DOHH2 (cell line): ENCODE measurements at regions not wholly inside any gene's neighbourhood (a gene's known extent, or its start where the extent isn't known, plus 50 kb on each side); places are given as distances from the start of the nearest gene placed in this dataset.

ENCODE experiments used
- H3F3A ChIP-seq: fragments of 200-600 bp; sonication (generic), shearing (Covaris generic); 2 replicates; pipeline ENCODE4 v1.6.0; 2016; ENCODE audit warnings: antibody characterized with exemption, mild to moderate bottlenecking; ENCODE audit not compliant: control insufficient read depth, insufficient read depth
- H3K27ac ChIP-seq: fragments of 200-600 bp; sonication (generic); 2 replicates; pipeline ENCODE4 v1.5.1; 2014; ENCODE audit warnings: low read depth, mild to moderate bottlenecking, low read length, moderate library complexity
- H3K27me3 ChIP-seq: fragments of 200-600 bp; sonication (generic); 2 replicates; pipeline ENCODE4 v1.6.1; 2014; ENCODE audit warnings: mild to moderate bottlenecking, low read length, mixed read lengths; ENCODE audit not compliant: control insufficient read depth
- H3K36me3 ChIP-seq: fragments of 200-600 bp; sonication (generic); 2 replicates; pipeline ENCODE4 v1.6.1; 2014; ENCODE audit warnings: mild to moderate bottlenecking, low read length, moderate library complexity, mixed read lengths; ENCODE audit not compliant: control insufficient read depth
- H3K4me1 ChIP-seq: fragments of 200-600 bp; sonication (generic); 2 replicates; pipeline ENCODE4 v1.6.1; 2014; ENCODE audit warnings: mild to moderate bottlenecking, low read length, mixed read lengths; ENCODE audit not compliant: control insufficient read depth
- H3K4me2 ChIP-seq: fragments of 200-600 bp; sonication (generic); 2 replicates; pipeline ENCODE4 v1.6.0; 2014; ENCODE audit warnings: mild to moderate bottlenecking, low read length, moderate library complexity
- H3K4me3 ChIP-seq: fragments of 200-600 bp; sonication (generic); 2 replicates; pipeline ENCODE4 v1.5.1; 2014; ENCODE audit warnings: mild to moderate bottlenecking, low read length, mixed read lengths
- H3K79me2 ChIP-seq: fragments of 200-600 bp; sonication (generic); 2 replicates; pipeline ENCODE4 v1.6.1; 2014; ENCODE audit warnings: mild to moderate bottlenecking, low read length, mixed read lengths; ENCODE audit not compliant: control insufficient read depth
- H3K9me2 ChIP-seq: fragments of 200-600 bp; sonication (generic); replicated peaks from 2 replicates; pipeline ENCODE4 v1.6.1; 2014; ENCODE audit warnings: mild to moderate bottlenecking, low read length, mixed read lengths; ENCODE audit not compliant: control insufficient read depth
- H3K9me3 ChIP-seq: fragments of 200-600 bp; sonication (generic); 2 replicates; pipeline ENCODE4 v1.6.1; 2014; ENCODE audit warnings: antibody characterized with exemption, low read length, mixed read lengths; ENCODE audit not compliant: control insufficient read depth, insufficient read depth
- H4K20me1 ChIP-seq: fragments of 200-600 bp; sonication (generic); 2 replicates; pipeline ENCODE4 v1.6.0; 2014; ENCODE audit warnings: low read depth, mild to moderate bottlenecking, antibody characterized with exemption, low read length, moderate library complexity; ENCODE audit not compliant: control insufficient read depth, insufficient read depth
- CTCF ChIP-seq: fragments of 200-600 bp; sonication (generic); IDR thresholded peaks from one replicate; pipeline ENCODE4 v1.5.1; 2014; ENCODE audit warnings: antibody characterized with exemption, mild to moderate bottlenecking, low read depth, low read length; ENCODE audit not compliant: poor library complexity, severe bottlenecking
- EZH2phosphoT487 ChIP-seq: fragments of 200-600 bp; sonication (generic); IDR thresholded peaks from 2 replicates; pipeline ENCODE4 v1.6.1; 2017; ENCODE audit warnings: borderline replicate concordance, mild to moderate bottlenecking, antibody characterized with exemption, low read length, moderate library complexity, mixed read lengths

- H4K20me1 ChIP-seq = no peaks in the 10 kb centered on the region
- H3K79me2 ChIP-seq = peaks cover 11% of the 10 kb centered on the region
- H3K36me3 ChIP-seq = peaks cover 3% of the 10 kb centered on the region; the same call in 1 of the 2 replicates
- H3K9me2 ChIP-seq = no peaks in the 10 kb centered on the region
- TF ChIP-seq CTCF (no peak), EZH2phosphoT487 (no peak)
- H3K4me2 ChIP-seq = no peak overlapping the region
- peaks cover 26% of the 10 kb centered on the region for H3K27me3 ChIP-seq
- no peak overlapping the region for H3K27ac ChIP-seq
- H3K4me1 ChIP-seq = peaks cover 16% of the 10 kb centered on the region
- H3K4me3 ChIP-seq = no peak overlapping the region
- peaks cover 7% of the 10 kb centered on the region for H3K9me3 ChIP-seq
- no peaks in the 10 kb centered on the region for H3F3A ChIP-seq
These were observed 229.0 kb upstream of the C2CD4B start for GRCh38 chr15:62394079-62394478.

GRCh38 chr15:62400778-62401177 lies 235.7 kb upstream of the C2CD4B start:
- H3F3A ChIP-seq = no peaks in the 10 kb centered on the region
- H3K27me3 ChIP-seq = peaks cover 4% of the 10 kb centered on the region; the same call in 1 of the 2 replicates

GRCh38 chr15:62402687-62403086 lies 237.6 kb upstream of the C2CD4B start:
- H3K9me3 ChIP-seq = peaks cover 16% of the 10 kb centered on the region
- TF ChIP-seq EZH2phosphoT487 (no peak), CTCF (no peak)
- no peak overlapping the region for H3K4me2 ChIP-seq
- H3K27ac ChIP-seq = no peak overlapping the region
- H4K20me1 ChIP-seq = no peaks in the 10 kb centered on the region
- H3K79me2 ChIP-seq = no peaks in the 10 kb centered on the region
- no peaks in the 10 kb centered on the region for H3F3A ChIP-seq
- no peaks in the 10 kb centered on the region for H3K36me3 ChIP-seq
- no peaks in the 10 kb centered on the region for H3K4me1 ChIP-seq
- H3K27me3 ChIP-seq = peaks cover 4% of the 10 kb centered on the region; the same call in 1 of the 2 replicates
- H3K4me3 ChIP-seq = no peak overlapping the region
- H3K9me2 ChIP-seq = no peaks in the 10 kb centered on the region

More at GRCh38 chr15:62400778-62401177, 235.7 kb upstream of the C2CD4B start:
- Histone ChIP-seq H3K4me2 (no peak overlapping the region), H3K4me3 (no peak overlapping the region), H3K27ac (no peak overlapping the region), H3K4me1 (no peaks in the 10 kb centered on the region), H3K79me2 (no peaks in the 10 kb centered on the region), H4K20me1 (no peaks in the 10 kb centered on the region), H3K9me2 (no peaks in the 10 kb centered on the region), H3K9me3 (peaks cover 17% of the 10 kb centered on the region), H3K36me3 (no peaks in the 10 kb centered on the region)
- TF ChIP-seq CTCF = no peak
- TF ChIP-seq EZH2phosphoT487 = no peak
